GM18867 (cell line): ENCODE measurements at regions not wholly inside any gene's neighbourhood (a gene's known extent, or its start where the extent isn't known, plus 50 kb on each side); places are given as distances from the start of the nearest gene placed in this dataset.
"Not testable (repeated sequence)": the region's sequence is repeated elsewhere in the genome, so short reads cannot be mapped to it uniquely, and the experiment has no call there.

Source experiments
- ATAC-seq: cut with Tn5 transposase; IDR thresholded peaks from one replicate; pipeline ENCODE4 v1.9.1; 2021; ENCODE audit warnings: mild to moderate bottlenecking, moderate library complexity; ENCODE audit not compliant: unreplicated experiment

DNA sequence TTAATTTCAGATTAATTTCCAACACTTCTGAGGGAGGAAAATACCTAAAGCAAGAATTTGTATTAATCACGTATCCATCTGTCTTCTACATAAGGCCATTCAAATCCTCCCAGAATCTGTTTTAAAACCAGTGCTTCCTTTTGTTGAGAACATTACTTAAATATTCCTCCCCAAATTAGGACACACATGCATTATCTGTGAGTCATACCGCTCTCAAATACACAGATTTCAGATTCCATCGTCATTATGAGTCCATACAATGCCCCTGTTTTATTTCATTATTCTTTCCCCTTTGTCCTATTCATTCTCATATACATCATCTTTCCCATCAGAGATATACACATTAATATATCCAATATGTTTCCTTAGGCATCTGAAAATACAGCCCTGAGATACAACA, 57.3 kb upstream of the PRSS12 start:
- no peak for ATAC-seq

DNA sequence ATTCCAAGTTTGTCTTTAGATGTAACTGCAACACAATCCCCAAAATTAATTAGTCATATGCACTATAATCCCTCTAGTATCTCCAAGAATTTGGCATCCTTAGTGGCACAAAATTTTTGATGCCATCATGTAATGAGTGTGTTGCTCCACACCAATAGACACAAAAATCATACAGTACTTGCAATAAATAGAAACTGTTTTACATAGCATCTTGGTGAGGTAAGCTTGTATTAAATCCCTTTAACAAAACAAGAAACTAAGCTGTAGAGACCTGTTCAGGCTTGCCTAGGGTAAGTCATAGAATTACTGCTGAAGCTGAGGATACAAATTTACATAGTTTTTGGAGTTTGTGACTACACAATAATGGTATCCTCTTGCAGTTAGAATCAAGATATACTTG, 64.5 kb upstream of the PRSS12 start:
- ATAC-seq = peak; percentile 62

DNA sequence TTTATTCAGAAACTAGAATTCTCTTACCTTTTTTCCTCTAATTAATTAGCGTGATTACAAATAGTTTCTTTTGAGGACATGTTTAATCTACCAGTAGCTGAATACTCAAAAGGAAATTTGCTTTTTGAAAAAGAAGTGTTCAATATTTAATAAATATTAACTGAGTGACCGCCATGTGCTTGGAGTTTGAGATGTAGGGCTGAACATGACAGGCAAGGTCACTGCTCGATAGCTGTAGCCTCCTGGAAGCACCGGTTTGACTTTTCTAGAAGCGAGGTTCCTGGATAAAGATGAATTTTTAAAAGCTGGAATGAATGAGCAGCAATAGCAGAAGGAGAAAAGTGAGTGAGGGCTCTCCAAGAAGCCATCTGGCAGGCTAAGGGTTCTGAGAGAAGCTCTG, 65.0 kb upstream of the PRSS12 start:
- not testable (repeated sequence) for ATAC-seq

DNA sequence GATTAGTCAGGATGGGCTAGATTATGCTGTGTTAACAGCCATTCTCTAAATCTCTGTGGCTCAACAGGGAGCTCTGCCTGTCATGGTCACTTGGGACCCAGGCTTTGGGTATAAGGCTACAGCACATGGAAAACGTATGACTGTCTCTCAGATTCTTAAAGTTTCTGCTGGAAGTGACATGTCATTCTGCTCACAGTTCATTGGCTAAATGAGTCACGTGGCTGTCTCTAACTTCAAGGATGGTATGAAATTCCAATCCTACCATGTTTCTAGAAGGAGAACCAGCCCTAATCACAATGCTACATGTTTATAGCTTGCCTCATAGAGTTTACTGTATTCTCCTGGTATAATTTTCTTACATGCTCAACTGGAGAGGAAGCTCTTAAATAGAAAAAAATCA, 65.6 kb upstream of the PRSS12 start:
- not testable (repeated sequence) for ATAC-seq

GRCh38 chr4:118419626-118420025, 66.8 kb upstream of the PRSS12 start:
- not testable (repeated sequence) for ATAC-seq

DNA sequence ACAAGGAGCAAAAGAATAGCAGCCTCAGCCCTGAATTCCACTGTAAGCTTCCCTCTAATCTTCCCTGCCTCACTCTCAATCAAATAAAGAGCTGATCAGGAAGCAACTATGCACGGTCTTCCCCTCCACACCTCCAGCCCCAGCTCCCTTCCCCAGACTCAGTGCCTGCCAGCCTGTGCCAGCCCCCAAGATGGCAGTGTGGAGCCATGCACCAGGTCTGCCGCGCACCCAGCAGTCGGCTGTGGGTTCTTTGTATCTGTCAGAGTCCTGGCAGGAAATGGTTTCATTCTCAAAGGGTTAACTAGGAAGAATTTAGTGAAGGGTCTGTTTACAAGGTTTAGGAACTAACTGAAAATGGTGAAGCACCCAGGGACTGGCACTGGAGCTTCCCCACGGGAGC, 71.3 kb upstream of the PRSS12 start:
- not testable (repeated sequence) for ATAC-seq

GRCh38 chr4:118428881-118429280, 76.1 kb upstream of the PRSS12 start:
- ATAC-seq = not testable (repeated sequence)

DNA sequence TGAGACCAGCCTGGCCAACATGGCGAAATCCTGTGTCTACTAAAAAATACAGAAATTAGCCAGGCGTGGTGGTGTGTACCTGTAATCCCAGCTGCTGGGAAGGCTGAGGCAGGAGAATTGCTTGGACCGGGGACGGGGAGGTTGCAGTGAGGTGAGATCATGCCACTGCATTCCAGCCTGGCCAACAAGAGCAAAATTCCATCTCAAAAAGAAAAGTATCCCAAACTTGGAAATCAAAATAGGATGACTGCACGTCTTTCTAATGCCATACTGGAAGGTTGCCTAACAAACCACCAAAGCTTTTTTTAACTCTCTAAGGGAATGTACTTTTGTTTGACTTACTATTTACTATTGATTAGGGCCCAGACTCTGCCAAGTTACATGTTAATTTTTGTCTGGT, 79.6 kb upstream of the PRSS12 start:
- not testable (repeated sequence) for ATAC-seq

GRCh38 chr4:118433612-118434375, 81.0 kb upstream of the PRSS12 start:
- ATAC-seq = not testable (repeated sequence)

GRCh38 chr4:118435415-118435814, 82.6 kb upstream of the PRSS12 start:
- not testable (repeated sequence) for ATAC-seq

GRCh38 chr4:118442115-118442837, 89.5 kb upstream of the PRSS12 start:
- ATAC-seq = not testable (repeated sequence)

- not testable (repeated sequence) for ATAC-seq
Observed at GRCh38 chr4:118447397-118447796, 94.6 kb upstream of the PRSS12 start.

GRCh38 chr4:118454857-118455256, 102.1 kb upstream of the PRSS12 start:
- not testable (repeated sequence) for ATAC-seq

- not testable (repeated sequence) for ATAC-seq
Observed at GRCh38 chr4:118461435-118461834, 108.6 kb upstream of the PRSS12 start.

- not testable (repeated sequence) for ATAC-seq
Observed at GRCh38 chr4:118465831-118466230, 113.0 kb upstream of the PRSS12 start.

- not testable (repeated sequence) for ATAC-seq
Observed at GRCh38 chr4:118474001-118474626, 121.3 kb upstream of the PRSS12 start.

- ATAC-seq = not testable (repeated sequence)
Observed at GRCh38 chr4:118474771-118475170, 122.0 kb upstream of the PRSS12 start.

DNA sequence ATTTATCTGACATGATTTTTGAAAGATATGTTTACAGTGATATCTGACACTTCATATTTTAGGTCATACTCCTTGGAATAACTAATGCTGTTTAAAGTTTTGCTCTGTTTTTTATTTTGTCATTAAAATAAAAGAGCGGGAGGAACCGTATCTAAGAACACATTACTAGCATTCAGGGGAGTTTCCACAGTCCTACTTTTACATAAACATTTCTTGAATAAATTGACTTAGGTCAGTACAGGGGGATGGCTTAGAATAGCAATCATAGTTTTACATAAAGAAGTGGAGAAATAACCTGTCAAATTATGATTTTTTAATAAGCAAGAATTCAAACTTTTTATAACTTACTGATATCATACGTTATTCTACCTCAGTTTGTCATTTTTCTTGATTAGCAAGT, 123.1 kb upstream of the PRSS12 start:
- not testable (repeated sequence) for ATAC-seq

DNA sequence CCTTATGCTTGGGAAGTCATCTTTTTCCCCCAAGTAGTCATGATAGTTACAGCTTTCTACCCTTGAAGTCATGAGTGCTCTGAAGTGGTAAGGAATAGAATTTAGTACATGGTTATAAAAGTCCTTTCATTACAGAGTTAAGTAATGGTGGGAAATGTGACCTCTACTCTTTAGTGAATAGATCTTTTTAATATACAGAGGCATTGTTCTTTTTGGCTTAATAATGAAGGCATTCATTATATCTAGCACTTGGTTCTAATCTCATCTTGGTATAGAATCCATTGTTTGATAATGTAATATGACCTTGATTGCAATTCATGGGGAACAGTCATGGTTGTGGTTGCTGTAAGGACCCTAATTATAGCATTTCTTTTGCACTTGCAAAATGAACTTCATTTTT, 125.0 kb upstream of the PRSS12 start:
- ATAC-seq = not testable (repeated sequence)

DNA sequence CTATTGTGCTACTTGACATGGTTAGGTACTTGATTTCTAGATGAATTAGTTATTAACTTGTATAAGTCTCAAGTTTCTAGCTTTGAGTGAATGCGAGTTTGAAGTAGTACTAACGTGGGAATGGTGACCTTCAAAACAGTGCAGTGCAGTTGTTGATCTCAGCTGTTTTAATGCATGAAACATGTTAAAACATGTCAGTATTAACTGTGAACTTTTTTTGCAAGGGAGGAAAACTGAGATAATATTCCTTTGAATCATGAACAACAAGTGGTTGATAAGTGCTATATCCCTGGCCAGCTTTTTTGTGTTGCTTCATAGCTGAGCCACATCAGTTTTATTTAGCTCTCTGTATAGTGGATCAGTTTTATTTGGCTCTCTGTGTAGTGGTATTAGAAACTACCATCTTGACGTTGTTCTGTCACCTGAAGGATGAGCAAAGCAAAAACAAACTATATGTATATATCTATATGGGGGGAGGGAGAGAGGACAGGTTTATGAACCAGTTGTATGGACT, 133.1 kb upstream of the PRSS12 start:
- ATAC-seq = not testable (repeated sequence)

- ATAC-seq = not testable (repeated sequence)
Observed at GRCh38 chr4:118492963-118493362, 140.2 kb upstream of the PRSS12 start.
